ENCODE measurements at regions not wholly inside any gene's neighbourhood (a gene's known extent, or its start where the extent isn't known, plus 50 kb on each side); places are given as distances from the start of the nearest gene placed in this dataset.
"Not testable (repeated sequence)": the region's sequence is repeated elsewhere in the genome, so short reads cannot be mapped to it uniquely, and the experiment has no call there.

GRCh38 chr12:25887367-25887766, 71.1 kb upstream of the RASSF8 start:
- intact Hi-C loops (cut with DNase I; ENCODE audit: low total_unique reads) = no loop called here
- H3K4me1 ChIP-seq = no peaks in the 10 kb centered on the region
- TF ChIP-seq CTCF (IDR thresholded peaks at IDR 0.05) = no peak
- TF ChIP-seq POLR2A (IDR thresholded peaks at IDR 0.05) = no peak

GRCh38 chr12:25889185-25889584, 69.3 kb upstream of the RASSF8 start:
- Histone ChIP-seq H3K4me1 (no peaks in the 10 kb centered on the region), H3K9me3 (no peaks in the 10 kb centered on the region), H3K27ac (no peak overlapping the region), H3K27me3 (no peaks in the 10 kb centered on the region), H3K4me3 (no peak overlapping the region), H3K36me3 (no peaks in the 10 kb centered on the region)
- no peak for DNase-seq
- TF ChIP-seq CTCF (IDR thresholded peaks at IDR 0.05) = no peak
- TF ChIP-seq POLR2A (IDR thresholded peaks at IDR 0.05) = no peak
- intact Hi-C loops (cut with DNase I; ENCODE audit: low total_unique reads) = no loop called here

More at GRCh38 chr12:25887367-25887766, 71.1 kb upstream of the RASSF8 start:
- no peaks in the 10 kb centered on the region for H3K36me3 ChIP-seq
- no peaks in the 10 kb centered on the region for H3K9me3 ChIP-seq
- H3K27me3 ChIP-seq = no peaks in the 10 kb centered on the region
- H3K27ac ChIP-seq = no peak overlapping the region
- H3K4me3 ChIP-seq = no peak overlapping the region
- DNase-seq = no peak

- DNase-seq; H3K27me3 ChIP-seq; intact Hi-C loops (cut with DNase I; ENCODE audit: low total_unique reads); H3K4me3 ChIP-seq; H3K4me1 ChIP-seq; H3K27ac ChIP-seq; H3K36me3 ChIP-seq; H3K9me3 ChIP-seq: not testable (repeated sequence)
Measured at GRCh38 chr12:25891095-25891494, 67.4 kb upstream of the RASSF8 start.

GRCh38 chr12:25894759-25895158, 63.7 kb upstream of the RASSF8 start:
- H3K27me3 ChIP-seq = no peaks in the 10 kb centered on the region
- intact Hi-C loops (cut with DNase I; ENCODE audit: low total_unique reads) = no loop called here
- H3K27ac ChIP-seq = no peak overlapping the region
- TF ChIP-seq POLR2A (IDR thresholded peaks at IDR 0.05) (no peak), CTCF (IDR thresholded peaks at IDR 0.05) (no peak)
- no peak overlapping the region for H3K4me3 ChIP-seq
- H3K9me3 ChIP-seq = no peaks in the 10 kb centered on the region
- H3K4me1 ChIP-seq = no peaks in the 10 kb centered on the region
- DNase-seq = no peak
- no peaks in the 10 kb centered on the region for H3K36me3 ChIP-seq

- Histone ChIP-seq H3K4me1 (no peaks in the 10 kb centered on the region), H3K4me3 (no peak overlapping the region), H3K27me3 (no peaks in the 10 kb centered on the region), H3K9me3 (no peaks in the 10 kb centered on the region), H3K27ac (no peak overlapping the region), H3K36me3 (no peaks in the 10 kb centered on the region)
- TF ChIP-seq POLR2A (IDR thresholded peaks at IDR 0.05) (no peak), CTCF (IDR thresholded peaks at IDR 0.05) (no peak)
- intact Hi-C loops (cut with DNase I; ENCODE audit: low total_unique reads) = no loop called here
- no peak for DNase-seq
Measured at GRCh38 chr12:25896981-25897380, 61.5 kb upstream of the RASSF8 start.

- Histone ChIP-seq H3K4me3 (no peak overlapping the region), H3K4me1 (no peaks in the 10 kb centered on the region), H3K27ac (no peak overlapping the region), H3K9me3 (no peaks in the 10 kb centered on the region), H3K36me3 (no peaks in the 10 kb centered on the region), H3K27me3 (no peaks in the 10 kb centered on the region)
- no peak for DNase-seq
- intact Hi-C loops (cut with DNase I; ENCODE audit: low total_unique reads) = no loop called here
- TF ChIP-seq CTCF (IDR thresholded peaks at IDR 0.05) (no peak), POLR2A (IDR thresholded peaks at IDR 0.05) (no peak)
Measured at GRCh38 chr12:25903603-25904245, 54.8 kb upstream of the RASSF8 start.
